CD8-positive, alpha-beta memory T cell (primary cell): ENCODE measurements at regions not wholly inside any gene's neighbourhood (a gene's known extent, or its start where the extent isn't known, plus 50 kb on each side); places are given as distances from the start of the nearest gene placed in this dataset.
"Not testable (repeated sequence)": the region's sequence is repeated elsewhere in the genome, so short reads cannot be mapped to it uniquely, and the experiment has no call there.

Source experiments
- CTCF ChIA-PET: fragments of 350-600 bp; sonication (Branson Sonifier 250); formaldehyde crosslinking; loops from one replicate; lab custom pipeline; 2021; ENCODE audit warnings: antibody characterized with exemption; lab: Charles Lee
- POLR2A ChIA-PET: fragments of 350-600 bp; sonication (Branson Sonifier 250); formaldehyde crosslinking; loops from one replicate; lab custom pipeline; 2021; ENCODE audit warnings: antibody characterized with exemption; lab: Charles Lee
- DNase-seq, 5 donors: peaks; one replicate each; pipeline versions ENCODE4 v3.0.0 to v3.0.0-alpha.2; 2020 to 2022; ENCODE audit warnings: mixed read lengths in 1 of 5
- H3K27ac ChIP-seq: one replicate; pipeline ENCODE4 v1.7.0; 2013; ENCODE audit warnings: low read depth, mild to moderate bottlenecking, low read length, moderate library complexity
- H3K27me3 ChIP-seq: 2 replicates; pipeline ENCODE4 v1.7.0; 2013; ENCODE audit warnings: low read length, mild to moderate bottlenecking; ENCODE audit not compliant: insufficient read depth, poor library complexity, severe bottlenecking
- H3K36me3 ChIP-seq: 2 replicates; pipeline ENCODE4 v1.7.0; 2013; ENCODE audit warnings: mild to moderate bottlenecking, low read length, moderate library complexity; ENCODE audit not compliant: insufficient read depth
- H3K4me1 ChIP-seq: 2 replicates; pipeline ENCODE4 v1.7.0; 2013; ENCODE audit warnings: mild to moderate bottlenecking, low read length, moderate library complexity; ENCODE audit not compliant: insufficient read depth
- H3K4me3 ChIP-seq: 2 replicates; pipeline ENCODE4 v1.7.0; 2013; ENCODE audit warnings: mild to moderate bottlenecking, low read length
- H3K9me3 ChIP-seq: 2 replicates; pipeline ENCODE4 v1.7.0; 2013; ENCODE audit warnings: mild to moderate bottlenecking, low read length
- H3K27ac Mint-ChIP-seq, 8 donors: one replicate each; pipeline ENCODE4 v1.8.0; 2020 to 2021; ENCODE audit warnings: mixed read lengths in 8 of 8, mild to moderate bottlenecking in 6 of 8, inconsistent platforms in 3 of 8, moderate library complexity in 3 of 8
- H3K27me3 Mint-ChIP-seq, 2 donors: one replicate each; pipeline ENCODE4 v1.8.0; 2020 to 2021; ENCODE audit warnings: mixed read lengths in 2 of 2, mild to moderate bottlenecking in 1 of 2, moderate library complexity in 1 of 2
- H3K36me3 Mint-ChIP-seq, 3 donors: one replicate each; pipeline ENCODE4 v1.8.0; 2020 to 2021; ENCODE audit warnings: mixed read lengths in 3 of 3, inconsistent platforms in 1 of 3, mild to moderate bottlenecking in 1 of 3
- H3K4me1 Mint-ChIP-seq, 3 donors: one replicate each; pipeline ENCODE4 v1.8.0; 2020 to 2021; ENCODE audit warnings: mixed read lengths in 3 of 3, inconsistent platforms in 1 of 3, mild to moderate bottlenecking in 1 of 3
- H3K4me3 Mint-ChIP-seq, 7 donors: one replicate each; pipeline ENCODE4 v1.8.0; 2020 to 2021; ENCODE audit warnings: mixed read lengths in 7 of 7, mild to moderate bottlenecking in 6 of 7, moderate library complexity in 4 of 7, inconsistent platforms in 2 of 7
- H3K9me3 Mint-ChIP-seq, 5 donors: one replicate each; pipeline ENCODE4 v1.8.0; 2020 to 2022; ENCODE audit warnings: mixed read lengths in 5 of 5, mild to moderate bottlenecking in 3 of 5, moderate library complexity in 2 of 5, inconsistent platforms in 1 of 5

- Histone ChIP-seq H3K4me1 (no peaks in the 10 kb centered on the region), H3K27ac (no peak overlapping the region), H3K36me3 (no peaks in the 10 kb centered on the region), H3K9me3 (no peaks in the 10 kb centered on the region), H3K4me3 (no peak overlapping the region), H3K27me3 (no peaks in the 10 kb centered on the region)
- Mint-ChIP-seq H3K27ac (no peak overlapping the region), H3K36me3 (no peaks in the 10 kb centered on the region), H3K4me1 (no peaks in the 10 kb centered on the region), H3K27me3 (no peaks in the 10 kb centered on the region), H3K4me3 (no peak overlapping the region), H3K9me3 (peaks cover 0 to 4% (median 3%) of the 10 kb centered on the region in 5 donors)
- no peak for DNase-seq
- ChIA-PET POLR2A (no interaction called here), CTCF (no interaction called here)
Observed at GRCh38 chr2:22957446-22957845, 427.5 kb upstream of the KLHL29 start.

GRCh38 chr2:22958308-22958707, 426.7 kb upstream of the KLHL29 start:
- no peaks in the 10 kb centered on the region for H3K36me3 ChIP-seq
- POLR2A ChIA-PET: no interaction called here
- H3K27ac ChIP-seq: no peak overlapping the region
- Mint-ChIP-seq H3K27me3 (no peaks in the 10 kb centered on the region), H3K27ac (no peak overlapping the region), H3K9me3 (peaks cover 0 to 4% (median 3%) of the 10 kb centered on the region in 5 donors), H3K36me3 (no peaks in the 10 kb centered on the region), H3K4me1 (no peaks in the 10 kb centered on the region), H3K4me3 (no peak overlapping the region)
- DNase-seq: no peak
- no peak overlapping the region for H3K4me3 ChIP-seq
- H3K4me1 ChIP-seq: no peaks in the 10 kb centered on the region
- H3K9me3 ChIP-seq: no peaks in the 10 kb centered on the region
- no peaks in the 10 kb centered on the region for H3K27me3 ChIP-seq
- CTCF ChIA-PET: no interaction called here

DNA sequence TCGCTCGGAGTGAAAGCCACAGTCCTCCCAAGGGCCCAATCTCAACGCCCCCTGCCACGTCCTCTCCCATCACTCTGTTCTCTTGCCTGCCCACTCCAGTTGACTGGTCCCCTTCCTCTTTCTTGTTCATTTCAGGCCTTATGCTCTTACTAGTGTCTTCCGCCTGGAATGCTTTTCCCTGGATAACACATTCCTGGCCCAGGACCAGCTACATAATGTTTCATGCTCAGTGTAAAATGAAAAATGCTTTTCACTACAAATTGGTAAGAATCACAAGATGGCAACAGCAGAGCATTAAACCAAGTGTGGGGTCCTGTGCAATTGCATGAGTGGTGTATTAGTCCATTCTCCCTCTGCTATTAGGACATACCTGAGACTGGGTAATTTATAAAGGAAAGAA, 417.2 kb upstream of the KLHL29 start:
- POLR2A ChIA-PET: no interaction called here
- no peak overlapping the region for H3K27ac ChIP-seq
- DNase-seq: no peak
- peaks cover 2 to 4% of the 10 kb centered on the region in 2 donors for H3K27me3 Mint-ChIP-seq
- peaks cover 0 to 6% (median 4%) of the 10 kb centered on the region in 5 donors for H3K9me3 Mint-ChIP-seq
- no peak overlapping the region for H3K4me3 Mint-ChIP-seq
- no peaks in the 10 kb centered on the region for H3K4me1 ChIP-seq
- no peaks in the 10 kb centered on the region for H3K4me1 Mint-ChIP-seq
- no peaks in the 10 kb centered on the region for H3K27me3 ChIP-seq
- no peak overlapping the region for H3K27ac Mint-ChIP-seq
- H3K9me3 ChIP-seq: no peaks in the 10 kb centered on the region
- CTCF ChIA-PET: no interaction called here
- no peaks in the 10 kb centered on the region for H3K36me3 ChIP-seq
- no peak overlapping the region for H3K4me3 ChIP-seq
- no peaks in the 10 kb centered on the region for H3K36me3 Mint-ChIP-seq

- Mint-ChIP-seq H3K36me3 (no peaks in the 10 kb centered on the region), H3K27ac (no peak overlapping the region), H3K4me3 (no peak overlapping the region), H3K4me1 (no peaks in the 10 kb centered on the region), H3K9me3 (peaks cover 0 to 6% (median 4%) of the 10 kb centered on the region in 5 donors), H3K27me3 (peaks cover 2 to 4% of the 10 kb centered on the region in 2 donors)
- no peaks in the 10 kb centered on the region for H3K36me3 ChIP-seq
- no peak overlapping the region for H3K4me3 ChIP-seq
- DNase-seq: no peak
- H3K27ac ChIP-seq: no peak overlapping the region
- ChIA-PET POLR2A (no interaction called here), CTCF (no interaction called here)
- no peaks in the 10 kb centered on the region for H3K9me3 ChIP-seq
- H3K4me1 ChIP-seq: no peaks in the 10 kb centered on the region
- H3K27me3 ChIP-seq: no peaks in the 10 kb centered on the region
Observed at GRCh38 chr2:22970284-22970975, 414.5 kb upstream of the KLHL29 start.

- H3K4me1 Mint-ChIP-seq: no peaks in the 10 kb centered on the region
Observed at GRCh38 chr2:22970991-22971390, 414.0 kb upstream of the KLHL29 start.

GRCh38 chr2:22981785-22982184, 403.2 kb upstream of the KLHL29 start:
- H3K4me3 Mint-ChIP-seq: no peak overlapping the region
- no peaks in the 10 kb centered on the region for H3K36me3 ChIP-seq
- H3K9me3 ChIP-seq: no peaks in the 10 kb centered on the region
- no peaks in the 10 kb centered on the region for H3K27me3 ChIP-seq
- no peaks in the 10 kb centered on the region for H3K36me3 Mint-ChIP-seq
- peaks cover 0 to 4% (median 2%) of the 10 kb centered on the region in 5 donors for H3K9me3 Mint-ChIP-seq
- H3K4me1 ChIP-seq: no peaks in the 10 kb centered on the region
- CTCF ChIA-PET: no interaction called here
- H3K27ac Mint-ChIP-seq: no peak overlapping the region
- H3K27me3 Mint-ChIP-seq: no peaks in the 10 kb centered on the region
- no peak for DNase-seq
- H3K4me1 Mint-ChIP-seq: no peaks in the 10 kb centered on the region
- POLR2A ChIA-PET: no interaction called here
- no peak overlapping the region for H3K27ac ChIP-seq
- no peak overlapping the region for H3K4me3 ChIP-seq

More at GRCh38 chr2:22970991-22971390, 414.0 kb upstream of the KLHL29 start:
- Histone ChIP-seq H3K36me3 (no peaks in the 10 kb centered on the region), H3K27ac (no peak overlapping the region), H3K9me3 (no peaks in the 10 kb centered on the region), H3K4me1 (no peaks in the 10 kb centered on the region), H3K27me3 (no peaks in the 10 kb centered on the region), H3K4me3 (no peak overlapping the region)
- Mint-ChIP-seq H3K9me3 (peaks cover 0 to 6% (median 4%) of the 10 kb centered on the region in 5 donors), H3K27ac (no peak overlapping the region), H3K36me3 (no peaks in the 10 kb centered on the region), H3K27me3 (peaks cover 2 to 4% of the 10 kb centered on the region in 2 donors), H3K4me3 (no peak overlapping the region)
- ChIA-PET POLR2A (no interaction called here), CTCF (no interaction called here)
- DNase-seq: no peak

DNA sequence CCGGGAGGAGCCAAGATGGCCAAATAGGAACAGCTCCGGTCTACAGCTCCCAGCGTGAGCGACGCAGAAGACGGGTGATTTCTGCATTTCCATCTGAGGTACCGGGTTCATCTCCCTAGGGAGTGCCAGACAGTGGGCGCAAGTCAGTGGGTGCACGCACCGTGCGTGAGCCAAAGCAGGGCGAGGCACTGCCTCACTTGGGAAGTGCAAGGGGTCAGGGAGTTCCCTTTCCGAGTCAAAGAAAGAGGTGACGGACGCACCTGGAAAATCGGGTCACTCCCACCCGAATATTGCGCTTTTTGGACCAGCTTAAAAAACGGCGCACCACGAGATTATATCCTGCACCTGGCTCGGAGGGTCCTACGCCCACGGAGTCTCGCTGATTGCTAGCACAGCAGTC, 400.8 kb upstream of the KLHL29 start:
- H3K9me3 ChIP-seq, H3K36me3 ChIP-seq, H3K9me3 Mint-ChIP-seq, CTCF ChIA-PET, H3K27ac Mint-ChIP-seq, H3K27me3 Mint-ChIP-seq, H3K27ac ChIP-seq, H3K4me3 ChIP-seq, DNase-seq, POLR2A ChIA-PET, H3K36me3 Mint-ChIP-seq, H3K4me3 Mint-ChIP-seq, H3K4me1 Mint-ChIP-seq, H3K4me1 ChIP-seq, H3K27me3 ChIP-seq: not testable (repeated sequence)

- no peak overlapping the region for H3K4me3 ChIP-seq
- no peaks in the 10 kb centered on the region for H3K9me3 ChIP-seq
- H3K27ac Mint-ChIP-seq: no peak overlapping the region
- H3K4me3 Mint-ChIP-seq: no peak overlapping the region
- no peak overlapping the region for H3K27ac ChIP-seq
- H3K36me3 Mint-ChIP-seq: no peaks in the 10 kb centered on the region
- ChIA-PET POLR2A (no interaction called here), CTCF (no interaction called here)
- H3K36me3 ChIP-seq: no peaks in the 10 kb centered on the region
- no peaks in the 10 kb centered on the region for H3K27me3 ChIP-seq
- no peak for DNase-seq
- H3K9me3 Mint-ChIP-seq: no peaks in the 10 kb centered on the region
- H3K27me3 Mint-ChIP-seq: no peaks in the 10 kb centered on the region
- H3K4me1 ChIP-seq: no peaks in the 10 kb centered on the region
- H3K4me1 Mint-ChIP-seq: no peaks in the 10 kb centered on the region
Observed at GRCh38 chr2:22990246-22990645, 394.7 kb upstream of the KLHL29 start.
